Retinal pigment epithelial cell (primary cell): ENCODE measurements at regions not wholly inside any gene's neighbourhood (a gene's known extent, or its start where the extent isn't known, plus 50 kb on each side); places are given as distances from the start of the nearest gene placed in this dataset.

ENCODE experiments used
- DNase-seq: peaks from one replicate; pipeline ENCODE4 v3.0.0-alpha.2; 2010; ENCODE audit warnings: low read depth
- H3K4me3 ChIP-seq: 2 replicates; pipeline ENCODE4 v1.5.1; 2011; ENCODE audit warnings: mild to moderate bottlenecking, low read length, control low read depth, moderate library complexity
- TF ChIP-seq, protein P1 (sequence below): conservative IDR thresholded peaks from 2 replicates; pipeline ENCODE4 v1.5.1; 2011; ENCODE audit warnings: low read depth, low read length, control low read depth, inconsistent platforms

DNA sequence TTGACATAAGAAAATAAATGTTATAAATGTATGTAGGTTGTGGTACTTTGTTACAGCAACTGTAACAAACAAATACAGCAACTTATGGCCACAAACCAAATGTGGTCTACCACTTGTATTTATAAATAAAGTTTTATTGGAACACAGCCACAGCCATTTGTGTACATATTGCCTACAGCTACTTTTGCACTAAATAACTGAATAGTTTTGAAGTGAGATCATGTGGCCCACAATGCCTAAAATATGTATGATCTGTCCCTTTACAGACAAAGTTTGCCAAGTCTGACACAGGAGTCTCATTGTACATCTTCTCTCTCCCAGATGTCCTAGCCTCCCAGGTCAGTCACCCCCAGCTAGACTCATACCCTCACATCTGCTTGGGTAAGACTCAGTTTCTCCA lies 283.6 kb upstream of the PRDM9 start:
- TF ChIP-seq, protein P1, sequence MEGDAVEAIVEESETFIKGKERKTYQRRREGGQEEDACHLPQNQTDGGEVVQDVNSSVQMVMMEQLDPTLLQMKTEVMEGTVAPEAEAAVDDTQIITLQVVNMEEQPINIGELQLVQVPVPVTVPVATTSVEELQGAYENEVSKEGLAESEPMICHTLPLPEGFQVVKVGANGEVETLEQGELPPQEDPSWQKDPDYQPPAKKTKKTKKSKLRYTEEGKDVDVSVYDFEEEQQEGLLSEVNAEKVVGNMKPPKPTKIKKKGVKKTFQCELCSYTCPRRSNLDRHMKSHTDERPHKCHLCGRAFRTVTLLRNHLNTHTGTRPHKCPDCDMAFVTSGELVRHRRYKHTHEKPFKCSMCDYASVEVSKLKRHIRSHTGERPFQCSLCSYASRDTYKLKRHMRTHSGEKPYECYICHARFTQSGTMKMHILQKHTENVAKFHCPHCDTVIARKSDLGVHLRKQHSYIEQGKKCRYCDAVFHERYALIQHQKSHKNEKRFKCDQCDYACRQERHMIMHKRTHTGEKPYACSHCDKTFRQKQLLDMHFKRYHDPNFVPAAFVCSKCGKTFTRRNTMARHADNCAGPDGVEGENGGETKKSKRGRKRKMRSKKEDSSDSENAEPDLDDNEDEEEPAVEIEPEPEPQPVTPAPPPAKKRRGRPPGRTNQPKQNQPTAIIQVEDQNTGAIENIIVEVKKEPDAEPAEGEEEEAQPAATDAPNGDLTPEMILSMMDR: no peak
- H3K4me3 ChIP-seq: no peak overlapping the region
- no peak for DNase-seq

DNA sequence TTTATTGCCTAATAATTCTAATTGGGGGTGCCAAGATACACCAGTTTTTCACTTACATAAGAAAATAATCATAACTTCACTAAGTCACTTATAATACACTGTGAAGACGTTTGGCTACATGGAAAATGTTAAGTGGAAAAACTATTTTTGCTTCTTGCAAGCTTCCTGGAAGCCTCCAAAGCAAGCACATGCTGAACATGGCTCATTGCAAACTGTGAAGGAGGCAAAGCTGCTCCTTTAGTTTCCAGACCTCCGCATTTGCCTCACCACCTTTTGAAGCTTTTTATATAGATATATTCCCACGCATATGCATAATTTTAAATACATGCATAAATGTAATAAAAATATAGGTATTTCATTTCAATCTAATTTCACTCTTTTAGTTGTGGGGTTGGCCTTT lies 285.6 kb upstream of the PRDM9 start:
- DNase-seq: no peak

DNA sequence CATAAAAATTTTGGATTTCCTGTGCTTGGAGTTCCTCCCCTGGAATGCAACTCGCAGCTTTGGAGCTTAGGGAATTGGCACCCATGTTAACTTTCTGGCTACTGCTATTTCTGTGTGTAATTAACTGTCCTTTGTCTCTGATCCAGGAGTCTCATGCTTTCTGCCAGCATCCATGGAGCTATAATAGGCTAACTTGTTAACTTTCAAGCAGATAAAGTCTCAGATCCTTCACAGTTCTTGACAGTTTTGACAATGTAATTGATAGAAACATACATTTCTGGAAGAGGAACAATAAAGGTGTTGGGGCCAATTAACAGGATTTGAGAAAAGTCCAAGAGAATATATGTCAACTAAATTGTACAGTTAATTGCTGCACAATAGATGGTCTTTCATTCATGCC lies 290.2 kb upstream of the PRDM9 start:
- peak; percentile 40 for DNase-seq
- no peak overlapping the region for H3K4me3 ChIP-seq
- TF ChIP-seq, protein P1: no peak

More for the DNA sequence above, 285.6 kb upstream of the PRDM9 start:
- H3K4me3 ChIP-seq: no peak overlapping the region
- TF ChIP-seq, protein P1: no peak

DNA sequence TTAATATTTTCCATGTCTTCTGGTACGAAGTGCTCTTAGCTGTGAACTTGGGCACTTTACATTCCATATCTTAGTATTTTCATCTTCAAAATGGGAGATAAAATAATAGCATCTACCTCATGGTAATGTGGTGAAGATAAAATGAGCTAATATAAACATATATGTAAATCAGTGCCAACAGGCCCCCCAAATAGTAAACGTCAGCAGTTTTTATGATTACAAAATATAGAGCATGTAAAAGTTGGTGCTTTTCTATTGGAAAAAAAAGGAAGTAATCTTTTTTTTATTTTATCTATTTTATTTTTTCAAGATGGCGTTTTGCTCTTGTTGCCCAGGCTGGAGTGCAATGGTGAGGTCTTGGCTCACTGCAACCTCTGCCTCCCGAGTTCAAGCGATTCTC lies 291.1 kb upstream of the PRDM9 start:
- no peak overlapping the region for H3K4me3 ChIP-seq
- DNase-seq: no peak
- TF ChIP-seq, protein P1: no peak

DNA sequence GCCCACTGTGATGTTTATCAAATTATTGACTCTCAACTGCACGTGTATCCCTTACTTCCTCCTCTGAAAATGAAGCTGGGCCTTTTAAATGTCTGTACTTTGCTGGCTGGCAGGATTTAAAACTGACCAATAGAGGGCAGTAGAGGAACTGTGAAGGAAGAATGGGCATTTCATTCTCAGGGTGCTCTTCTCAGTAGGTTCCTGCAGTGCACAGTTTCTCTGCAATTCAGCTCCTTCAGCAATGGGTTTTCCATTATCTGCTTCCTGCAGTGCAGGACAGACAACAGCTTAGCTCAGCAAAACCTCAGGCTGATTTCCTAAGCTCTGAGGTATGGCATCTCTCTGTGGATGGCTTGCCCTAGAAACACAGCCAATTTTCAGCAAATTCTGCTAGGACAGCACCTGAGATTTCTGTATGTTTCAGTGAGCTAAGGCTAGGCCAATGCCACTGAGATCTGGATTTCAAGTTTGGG lies 298.4 kb upstream of the PRDM9 start:
- H3K4me3 ChIP-seq: no peak overlapping the region
- TF ChIP-seq, protein P1: peak; percentile 82
- DNase-seq: peak; percentile 60

DNA sequence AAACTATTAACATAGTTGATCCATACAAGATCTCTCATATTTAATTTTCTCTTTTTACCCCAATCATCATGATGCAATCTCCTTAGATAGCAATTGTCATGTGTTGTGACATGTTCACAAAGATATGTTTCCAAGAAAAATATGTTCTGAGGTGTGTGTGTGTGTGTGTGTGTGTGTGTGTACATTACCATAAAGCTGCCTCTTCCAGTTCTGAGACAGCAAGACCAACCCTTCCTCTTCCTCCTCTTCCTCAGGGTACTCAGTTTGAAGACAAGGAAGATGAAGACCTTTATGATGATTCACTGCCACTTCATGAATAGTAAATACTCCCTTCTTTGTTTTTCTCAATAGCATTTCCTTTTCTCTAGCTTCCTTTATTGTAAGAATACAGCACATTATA lies 303.3 kb upstream of the PRDM9 start:
- TF ChIP-seq, protein P1: no peak
- DNase-seq: no peak
- H3K4me3 ChIP-seq: no peak overlapping the region

DNA sequence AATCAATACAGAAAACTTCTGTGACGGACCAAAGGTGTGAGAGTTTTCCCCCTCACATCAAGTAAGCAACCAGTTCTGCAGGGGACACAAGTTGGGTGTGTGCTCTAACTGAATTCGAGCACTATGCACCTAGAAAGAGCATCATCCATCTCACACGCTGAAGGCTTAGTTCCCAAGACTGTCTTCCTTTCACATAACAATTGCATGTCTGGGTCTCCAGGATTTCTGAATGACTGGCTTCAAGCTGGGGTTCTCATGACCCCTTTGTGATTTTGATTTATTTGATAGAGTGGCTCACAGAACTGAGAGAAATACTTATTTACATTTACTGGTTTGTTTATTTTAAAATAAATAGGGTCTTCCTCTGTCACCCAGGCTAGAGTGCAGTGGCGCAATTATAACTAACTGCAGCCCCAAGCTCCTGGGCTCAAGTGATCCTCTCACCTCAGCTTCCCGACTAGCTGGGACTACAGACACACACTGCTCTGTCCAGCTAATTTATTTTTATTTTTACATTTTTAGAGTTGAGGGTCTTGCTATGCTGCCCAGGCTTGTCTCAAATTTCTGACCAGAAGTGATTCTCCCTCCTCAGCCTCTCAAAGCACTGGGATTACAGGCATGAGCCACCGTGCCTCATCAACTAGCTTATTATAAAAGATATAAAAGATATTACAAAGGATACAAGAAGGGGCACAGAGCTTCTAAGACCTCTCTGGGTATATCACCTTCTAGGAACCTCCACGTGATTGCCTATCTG lies 316.7 kb upstream of the CDH12 start:
- no peak for DNase-seq
- H3K4me3 ChIP-seq: no peak overlapping the region
- TF ChIP-seq, protein P1: no peak
